ENCODE measurements at regions not wholly inside any gene's neighbourhood (a gene's known extent, or its start where the extent isn't known, plus 50 kb on each side); places are given as distances from the start of the nearest gene placed in this dataset.

GRCh38 chr5:96033116-96033515 lies 71.5 kb upstream of the ELL2 start:
- H3K27ac ChIP-seq (replicated peaks), result no peak overlapping the region
- H3K4me3 ChIP-seq (replicated peaks; ENCODE audit: insufficient read depth, low read length), result no peak overlapping the region
- H3K27me3 ChIP-seq (ENCODE audit: insufficient read depth, poor library complexity, severe bottlenecking), result no peaks in the 10 kb centered on the region
- no peak for DNase-seq (ENCODE audit: low read depth in 1 of 2, low spot score in 1 of 2)
- TF ChIP-seq CTCF (IDR thresholded peaks at IDR 0.05; ENCODE audit: insufficient read depth, low read length), result no peak
- TF ChIP-seq REST (IDR thresholded peaks at IDR 0.05; ENCODE audit: insufficient replicate concordance, low read depth), result no peak

- Histone ChIP-seq H3K27me3 (ENCODE audit: insufficient read depth, poor library complexity, severe bottlenecking) (no peaks in the 10 kb centered on the region), H3K27ac (replicated peaks) (no peak overlapping the region), H3K4me3 (replicated peaks; ENCODE audit: insufficient read depth, low read length) (no peak overlapping the region)
- TF ChIP-seq GABPA (IDR thresholded peaks at IDR 0.05; ENCODE audit: low read depth), result no peak
- TF ChIP-seq SPI1 (IDR thresholded peaks at IDR 0.05; ENCODE audit: borderline replicate concordance, low read depth), result no peak
- no peak for TF ChIP-seq REST (IDR thresholded peaks at IDR 0.05; ENCODE audit: insufficient replicate concordance, low read depth)
- no peak for TF ChIP-seq CTCF (IDR thresholded peaks at IDR 0.05; ENCODE audit: insufficient read depth, low read length)
- TF ChIP-seq POLR2AphosphoS5 (IDR thresholded peaks at IDR 0.05; ENCODE audit: low read depth), result no peak
- DNase-seq (ENCODE audit: low read depth in 1 of 2, low spot score in 1 of 2), result no peak
Measured at GRCh38 chr5:96031811-96032261, 70.2 kb upstream of the ELL2 start.

- H3K4me3 ChIP-seq (replicated peaks; ENCODE audit: insufficient read depth, low read length), result no peak overlapping the region
- no peak for TF ChIP-seq GABPA (IDR thresholded peaks at IDR 0.05; ENCODE audit: low read depth)
- no peak for TF ChIP-seq CTCF (IDR thresholded peaks at IDR 0.05; ENCODE audit: insufficient read depth, low read length)
- no peak for TF ChIP-seq SPI1 (IDR thresholded peaks at IDR 0.05; ENCODE audit: borderline replicate concordance, low read depth)
- no peak for TF ChIP-seq POLR2AphosphoS5 (IDR thresholded peaks at IDR 0.05; ENCODE audit: low read depth)
- TF ChIP-seq REST (IDR thresholded peaks at IDR 0.05; ENCODE audit: insufficient replicate concordance, low read depth), result no peak
- no peak overlapping the region for H3K27ac ChIP-seq (replicated peaks)
- DNase-seq (ENCODE audit: low read depth in 1 of 2, low spot score in 1 of 2), result no peak
- H3K27me3 ChIP-seq (ENCODE audit: insufficient read depth, poor library complexity, severe bottlenecking), result no peaks in the 10 kb centered on the region
Measured at GRCh38 chr5:96031180-96031579, 69.5 kb upstream of the ELL2 start.
